ENCODE measurements at regions not wholly inside any gene's neighbourhood (a gene's known extent, or its start where the extent isn't known, plus 50 kb on each side); places are given as distances from the start of the nearest gene placed in this dataset.

DNA sequence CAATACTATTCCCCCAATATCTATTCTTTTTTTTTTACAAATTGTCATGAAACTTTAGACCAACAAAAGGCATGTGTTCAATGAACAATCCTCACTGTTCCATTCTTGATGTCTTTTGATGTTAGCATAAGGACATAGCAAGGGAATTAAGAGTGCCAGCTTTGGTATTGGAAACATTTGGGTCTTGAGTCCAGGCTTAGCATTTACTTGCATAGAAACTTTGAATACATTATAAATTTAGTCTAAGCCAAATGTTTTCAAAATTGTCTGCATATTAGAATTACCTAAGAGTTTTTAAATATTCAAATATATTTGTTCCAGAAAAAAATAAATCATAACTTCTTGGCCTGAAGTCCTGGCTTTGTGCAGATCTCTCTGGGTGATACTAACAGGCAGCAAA lies 406.5 kb downstream of the LRFN5 start:
- POLR2A ChIA-PET = no interaction called here
- H3K4me1 ChIP-seq (ENCODE audit: control extremely low read depth in 1 of 4, control insufficient read depth in 4 of 4, insufficient read depth in 4 of 4, low read length in 3 of 4) = no peaks in the 10 kb centered on the region
- H3K27ac ChIP-seq (ENCODE audit: insufficient read depth in 1 of 2, low read depth in 1 of 2, low read length in 2 of 2, poor library complexity in 1 of 2, severe bottlenecking in 2 of 2) = no peak overlapping the region
- DNase-seq = no peak
- no peaks in the 10 kb centered on the region for H3K36me3 ChIP-seq (ENCODE audit: control insufficient read depth in 4 of 4, insufficient read depth in 4 of 4, low read length in 3 of 4)
- H3K4me3 ChIP-seq (ENCODE audit: control insufficient read depth in 1 of 7, extremely low read depth in 1 of 7, insufficient read depth in 4 of 7, low read depth in 2 of 7, low read length in 6 of 7) = no peak overlapping the region
- CTCF ChIA-PET = no interaction called here
- H3K27me3 ChIP-seq (replicated peaks in 2 of 5; ENCODE audit: control insufficient read depth in 4 of 5, insufficient read depth in 5 of 5, low read length in 4 of 5) = no peaks in the 10 kb centered on the region
- H3K9me3 ChIP-seq (ENCODE audit: control extremely low read depth in 1 of 5, control insufficient read depth in 4 of 5, insufficient read depth in 2 of 5, low read depth in 1 of 5, low read length in 4 of 5) = no peaks in the 10 kb centered on the region

DNA sequence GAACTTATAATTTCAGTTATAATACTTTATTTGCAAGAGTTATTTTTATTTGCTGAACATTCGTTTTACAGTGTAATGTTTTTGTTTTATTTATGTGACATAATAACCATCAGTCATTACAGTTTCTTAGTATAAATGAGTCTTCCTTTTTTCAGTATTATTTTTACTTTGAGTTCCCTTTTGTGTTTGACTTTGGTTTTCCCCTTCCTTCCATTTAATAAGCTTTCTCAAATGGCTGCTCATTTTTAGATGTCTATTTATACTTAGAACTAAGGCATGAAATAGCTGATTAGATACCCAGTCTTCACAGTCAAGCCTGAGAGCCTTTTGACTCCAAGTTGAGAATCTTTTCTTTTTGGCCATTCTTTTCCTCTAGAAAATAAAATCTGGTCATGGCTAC lies 404.5 kb downstream of the LRFN5 start:
- WGBS (ENCODE audit: insufficient coverage) = no CpG with 5 or more reads among the region's 1 CpG
- no peaks in the 10 kb centered on the region for H3K27me3 ChIP-seq (replicated peaks in 2 of 5; ENCODE audit: control insufficient read depth in 4 of 5, insufficient read depth in 5 of 5, low read length in 4 of 5)
- H3K4me1 ChIP-seq (ENCODE audit: control extremely low read depth in 1 of 4, control insufficient read depth in 4 of 4, insufficient read depth in 4 of 4, low read length in 3 of 4) = no peaks in the 10 kb centered on the region
- CTCF ChIA-PET = no interaction called here
- no peaks in the 10 kb centered on the region for H3K9me3 ChIP-seq (ENCODE audit: control extremely low read depth in 1 of 5, control insufficient read depth in 4 of 5, insufficient read depth in 2 of 5, low read depth in 1 of 5, low read length in 4 of 5)
- DNase-seq = no peak
- H3K36me3 ChIP-seq (ENCODE audit: control insufficient read depth in 4 of 4, insufficient read depth in 4 of 4, low read length in 3 of 4) = no peaks in the 10 kb centered on the region
- no peak overlapping the region for H3K27ac ChIP-seq (ENCODE audit: insufficient read depth in 1 of 2, low read depth in 1 of 2, low read length in 2 of 2, poor library complexity in 1 of 2, severe bottlenecking in 2 of 2)
- POLR2A ChIA-PET = no interaction called here
- no peak overlapping the region for H3K4me3 ChIP-seq (ENCODE audit: control insufficient read depth in 1 of 7, extremely low read depth in 1 of 7, insufficient read depth in 4 of 7, low read depth in 2 of 7, low read length in 6 of 7)

GRCh38 chr14:42004321-42004720 lies 397.6 kb downstream of the LRFN5 start:
- Histone ChIP-seq H3K4me3 (ENCODE audit: control insufficient read depth in 1 of 7, extremely low read depth in 1 of 7, insufficient read depth in 4 of 7, low read depth in 2 of 7, low read length in 6 of 7) (no peak overlapping the region), H3K9me3 (ENCODE audit: control extremely low read depth in 1 of 5, control insufficient read depth in 4 of 5, insufficient read depth in 2 of 5, low read depth in 1 of 5, low read length in 4 of 5) (no peaks in the 10 kb centered on the region), H3K4me1 (ENCODE audit: control extremely low read depth in 1 of 4, control insufficient read depth in 4 of 4, insufficient read depth in 4 of 4, low read length in 3 of 4) (no peaks in the 10 kb centered on the region), H3K36me3 (ENCODE audit: control insufficient read depth in 4 of 4, insufficient read depth in 4 of 4, low read length in 3 of 4) (no peaks in the 10 kb centered on the region), H3K27me3 (replicated peaks in 2 of 5; ENCODE audit: control insufficient read depth in 4 of 5, insufficient read depth in 5 of 5, low read length in 4 of 5) (no peaks in the 10 kb centered on the region), H3K27ac (ENCODE audit: insufficient read depth in 1 of 2, low read depth in 1 of 2, low read length in 2 of 2, poor library complexity in 1 of 2, severe bottlenecking in 2 of 2) (no peak overlapping the region)
- WGBS (ENCODE audit: insufficient coverage) = no CpG with 5 or more reads among the region's 1 CpG
- ChIA-PET POLR2A (no interaction called here), CTCF (no interaction called here)
- no peak for DNase-seq

DNA sequence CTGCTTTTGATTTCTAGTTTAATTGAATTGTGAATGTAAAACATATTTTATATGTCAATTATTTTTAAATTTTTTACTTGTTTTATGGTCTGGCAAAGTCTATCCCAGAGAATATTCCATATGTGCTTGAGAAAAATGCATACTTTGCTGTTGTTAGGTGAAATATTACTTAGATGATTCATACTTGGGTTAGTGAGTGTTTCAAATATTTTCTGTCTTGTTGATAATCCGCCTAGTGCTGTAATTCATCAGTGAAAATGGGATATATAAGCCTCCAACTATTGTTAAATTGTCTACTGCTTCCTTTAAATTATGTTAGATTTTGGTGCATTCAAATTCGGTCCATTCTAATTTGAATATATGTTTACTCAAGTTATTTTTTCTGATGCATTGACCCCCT lies 395.5 kb downstream of the LRFN5 start:
- Histone ChIP-seq H3K9me3 (ENCODE audit: control extremely low read depth in 1 of 5, control insufficient read depth in 4 of 5, insufficient read depth in 2 of 5, low read depth in 1 of 5, low read length in 4 of 5) (no peaks in the 10 kb centered on the region), H3K4me1 (ENCODE audit: control extremely low read depth in 1 of 4, control insufficient read depth in 4 of 4, insufficient read depth in 4 of 4, low read length in 3 of 4) (no peaks in the 10 kb centered on the region), H3K36me3 (ENCODE audit: control insufficient read depth in 4 of 4, insufficient read depth in 4 of 4, low read length in 3 of 4) (no peaks in the 10 kb centered on the region), H3K4me3 (ENCODE audit: control insufficient read depth in 1 of 7, extremely low read depth in 1 of 7, insufficient read depth in 4 of 7, low read depth in 2 of 7, low read length in 6 of 7) (no peak overlapping the region), H3K27me3 (replicated peaks in 2 of 5; ENCODE audit: control insufficient read depth in 4 of 5, insufficient read depth in 5 of 5, low read length in 4 of 5) (no peaks in the 10 kb centered on the region), H3K27ac (ENCODE audit: insufficient read depth in 1 of 2, low read depth in 1 of 2, low read length in 2 of 2, poor library complexity in 1 of 2, severe bottlenecking in 2 of 2) (no peak overlapping the region)
- CTCF ChIA-PET = no interaction called here
- DNase-seq = no peak
- POLR2A ChIA-PET = no interaction called here
- WGBS (ENCODE audit: insufficient coverage) = no CpG with 5 or more reads among the region's 2 CpGs

DNA sequence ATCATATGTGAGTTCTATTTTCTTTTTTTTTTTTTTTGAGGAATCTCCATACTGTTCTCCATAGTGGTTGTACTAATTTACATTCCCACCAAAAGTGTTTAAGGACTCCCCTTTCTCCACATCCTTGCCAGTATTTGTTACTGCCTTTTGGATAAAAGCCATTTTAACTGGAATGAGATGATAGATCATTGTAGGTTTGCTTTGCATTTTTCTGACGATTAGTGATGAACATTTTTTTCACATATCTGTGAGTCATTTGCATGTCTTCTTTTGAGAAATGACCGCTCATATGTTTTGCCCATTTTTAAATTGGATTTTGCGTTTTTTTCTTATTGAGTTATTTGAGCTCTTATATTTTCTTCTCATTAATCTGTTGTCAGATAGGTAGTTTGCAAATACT lies 394.8 kb downstream of the LRFN5 start:
- no peak overlapping the region for H3K27ac ChIP-seq (ENCODE audit: insufficient read depth in 1 of 2, low read depth in 1 of 2, low read length in 2 of 2, poor library complexity in 1 of 2, severe bottlenecking in 2 of 2)
- no peaks in the 10 kb centered on the region for H3K4me1 ChIP-seq (ENCODE audit: control extremely low read depth in 1 of 4, control insufficient read depth in 4 of 4, insufficient read depth in 4 of 4, low read length in 3 of 4)
- no peak for DNase-seq
- ChIA-PET CTCF (no interaction called here), POLR2A (no interaction called here)
- no peaks in the 10 kb centered on the region for H3K36me3 ChIP-seq (ENCODE audit: control insufficient read depth in 4 of 4, insufficient read depth in 4 of 4, low read length in 3 of 4)
- H3K27me3 ChIP-seq (replicated peaks in 2 of 5; ENCODE audit: control insufficient read depth in 4 of 5, insufficient read depth in 5 of 5, low read length in 4 of 5) = no peaks in the 10 kb centered on the region
- no peak overlapping the region for H3K4me3 ChIP-seq (ENCODE audit: control insufficient read depth in 1 of 7, extremely low read depth in 1 of 7, insufficient read depth in 4 of 7, low read depth in 2 of 7, low read length in 6 of 7)
- WGBS (ENCODE audit: insufficient coverage) = 100% methylated on average over 1 of the region's 3 CpGs
- H3K9me3 ChIP-seq (ENCODE audit: control extremely low read depth in 1 of 5, control insufficient read depth in 4 of 5, insufficient read depth in 2 of 5, low read depth in 1 of 5, low read length in 4 of 5) = no peaks in the 10 kb centered on the region

DNA sequence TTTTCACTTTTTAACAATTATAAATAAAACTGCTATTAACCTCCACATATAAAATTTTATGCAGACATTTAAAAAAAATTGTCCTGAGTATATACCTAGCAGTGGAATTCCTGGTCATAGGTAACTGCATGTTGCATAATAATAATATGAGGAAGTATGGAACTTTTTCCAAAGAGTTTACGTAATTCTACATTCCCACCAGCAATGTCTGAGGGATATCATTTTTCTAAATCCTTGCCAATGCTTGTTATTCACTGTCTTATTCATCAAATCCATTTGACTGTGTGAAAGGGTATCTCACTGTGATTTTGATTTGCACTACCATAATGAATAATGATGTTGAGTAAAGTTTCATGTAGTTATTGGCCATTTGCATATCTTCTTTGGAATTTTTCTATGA lies 393.8 kb downstream of the LRFN5 start:
- Histone ChIP-seq H3K4me1 (ENCODE audit: control extremely low read depth in 1 of 4, control insufficient read depth in 4 of 4, insufficient read depth in 4 of 4, low read length in 3 of 4) (no peaks in the 10 kb centered on the region), H3K27me3 (replicated peaks in 2 of 5; ENCODE audit: control insufficient read depth in 4 of 5, insufficient read depth in 5 of 5, low read length in 4 of 5) (no peaks in the 10 kb centered on the region), H3K27ac (ENCODE audit: insufficient read depth in 1 of 2, low read depth in 1 of 2, low read length in 2 of 2, poor library complexity in 1 of 2, severe bottlenecking in 2 of 2) (no peak overlapping the region), H3K36me3 (ENCODE audit: control insufficient read depth in 4 of 4, insufficient read depth in 4 of 4, low read length in 3 of 4) (no peaks in the 10 kb centered on the region), H3K9me3 (ENCODE audit: control extremely low read depth in 1 of 5, control insufficient read depth in 4 of 5, insufficient read depth in 2 of 5, low read depth in 1 of 5, low read length in 4 of 5) (peaks cover 0 to 1% (median 0%) of the 10 kb centered on the region in 5 experiments), H3K4me3 (ENCODE audit: control insufficient read depth in 1 of 7, extremely low read depth in 1 of 7, insufficient read depth in 4 of 7, low read depth in 2 of 7, low read length in 6 of 7) (no peak overlapping the region)
- no CpG with 5 or more reads among the region's 1 CpG for WGBS (ENCODE audit: insufficient coverage)
- DNase-seq = no peak
- ChIA-PET CTCF (no interaction called here), POLR2A (no interaction called here)

- Histone ChIP-seq H3K4me1 (ENCODE audit: control extremely low read depth in 1 of 4, control insufficient read depth in 4 of 4, insufficient read depth in 4 of 4, low read length in 3 of 4) (no peaks in the 10 kb centered on the region), H3K36me3 (ENCODE audit: control insufficient read depth in 4 of 4, insufficient read depth in 4 of 4, low read length in 3 of 4) (no peaks in the 10 kb centered on the region), H3K27me3 (replicated peaks in 2 of 5; ENCODE audit: control insufficient read depth in 4 of 5, insufficient read depth in 5 of 5, low read length in 4 of 5) (no peaks in the 10 kb centered on the region), H3K9me3 (ENCODE audit: control extremely low read depth in 1 of 5, control insufficient read depth in 4 of 5, insufficient read depth in 2 of 5, low read depth in 1 of 5, low read length in 4 of 5) (peaks cover 0 to 1% (median 0%) of the 10 kb centered on the region in 5 experiments), H3K4me3 (ENCODE audit: control insufficient read depth in 1 of 7, extremely low read depth in 1 of 7, insufficient read depth in 4 of 7, low read depth in 2 of 7, low read length in 6 of 7) (no peak overlapping the region), H3K27ac (ENCODE audit: insufficient read depth in 1 of 2, low read depth in 1 of 2, low read length in 2 of 2, poor library complexity in 1 of 2, severe bottlenecking in 2 of 2) (no peak overlapping the region)
- WGBS (ENCODE audit: insufficient coverage) = 80% methylated on average over 1 of the region's 1 CpG
- ChIA-PET POLR2A (no interaction called here), CTCF (no interaction called here)
- DNase-seq = no peak
Observed at GRCh38 chr14:41993687-41994086, 387.0 kb downstream of the LRFN5 start.

GRCh38 chr14:41986700-41987099 lies 380.0 kb downstream of the LRFN5 start:
- ChIA-PET CTCF (no interaction called here), POLR2A (no interaction called here)
- Histone ChIP-seq H3K36me3 (ENCODE audit: control insufficient read depth in 4 of 4, insufficient read depth in 4 of 4, low read length in 3 of 4) (no peaks in the 10 kb centered on the region), H3K4me1 (ENCODE audit: control extremely low read depth in 1 of 4, control insufficient read depth in 4 of 4, insufficient read depth in 4 of 4, low read length in 3 of 4) (no peaks in the 10 kb centered on the region), H3K9me3 (ENCODE audit: control extremely low read depth in 1 of 5, control insufficient read depth in 4 of 5, insufficient read depth in 2 of 5, low read depth in 1 of 5, low read length in 4 of 5) (no peaks in the 10 kb centered on the region), H3K27me3 (replicated peaks in 2 of 5; ENCODE audit: control insufficient read depth in 4 of 5, insufficient read depth in 5 of 5, low read length in 4 of 5) (no peaks in the 10 kb centered on the region), H3K4me3 (ENCODE audit: control insufficient read depth in 1 of 7, extremely low read depth in 1 of 7, insufficient read depth in 4 of 7, low read depth in 2 of 7, low read length in 6 of 7) (no peak overlapping the region), H3K27ac (ENCODE audit: insufficient read depth in 1 of 2, low read depth in 1 of 2, low read length in 2 of 2, poor library complexity in 1 of 2, severe bottlenecking in 2 of 2) (no peak overlapping the region)
- no peak for DNase-seq

Data from common myeloid progenitor, CD34-positive (primary cell).